Sigmoid colon (tissue), 6 donors: ENCODE measurements at regions not wholly inside any gene's neighbourhood (a gene's known extent, or its start where the extent isn't known, plus 50 kb on each side); places are given as distances from the start of the nearest gene placed in this dataset.
"Not testable (repeated sequence)": the region's sequence is repeated elsewhere in the genome, so short reads cannot be mapped to it uniquely, and the experiment has no call there.

Experiments used
- DNase-seq: peaks from one replicate; pipeline ENCODE4 v3.0.0-alpha.2; 2019
- H3K27ac ChIP-seq, 4 donors: fragments of 200-600 bp; sonication (generic); one replicate each; pipeline ENCODE4 v1.5.1; 2016 to 2019; ENCODE audit warnings: mild to moderate bottlenecking in 1 of 4
- H3K27me3 ChIP-seq, 3 donors: fragments of 200-600 bp; sonication (generic); one replicate each; pipeline ENCODE4 v1.5.1; 2019; ENCODE audit warnings: mild to moderate bottlenecking in 1 of 3
- H3K36me3 ChIP-seq, 4 donors: fragments of 200-600 bp; sonication (generic); one replicate each; pipeline ENCODE4 v1.5.1; 2016 to 2019
- H3K4me1 ChIP-seq, 4 donors: fragments of 200-600 bp; sonication (generic); one replicate each; pipeline ENCODE4 v1.5.1; 2017 to 2019
- H3K4me3 ChIP-seq, 4 donors: fragments of 200-600 bp; sonication (generic); one replicate each; pipeline ENCODE4 v1.5.1; 2017 to 2019; ENCODE audit warnings: mild to moderate bottlenecking in 2 of 4, moderate library complexity in 1 of 4
- H3K9me3 ChIP-seq, 4 donors: fragments of 200-600 bp in 3 of 4; sonication (generic) in 3 of 4; one replicate each; pipeline versions ENCODE4 v1.5.1 to v1.6.1; 2013 to 2019
- CTCF ChIP-seq, 4 experiments: fragments of 450-650 bp in 3 of 4; fragments of 200-600 bp in 1 of 4; IDR thresholded peaks; one replicate each; pipeline ENCODE4 v1.5.1; 2016 to 2019; ENCODE audit warnings: antibody characterized with exemption in 4 of 4, mild to moderate bottlenecking in 3 of 4, moderate library complexity in 2 of 4
- EP300 ChIP-seq, 4 donors: sonication (generic); formaldehyde crosslinking; IDR thresholded peaks; one replicate each; pipeline ENCODE4 v1.6.1; 2017; ENCODE audit warnings: antibody characterized with exemption in 4 of 4
- POLR2A ChIP-seq, 2 donors: fragments of 450-650 bp; IDR thresholded peaks; one replicate each; pipeline ENCODE4 v1.6.1; 2016; ENCODE audit warnings: antibody characterized with exemption in 2 of 2, mild to moderate bottlenecking in 2 of 2, moderate library complexity in 2 of 2
- POLR2AphosphoS5 ChIP-seq, 4 donors: sonication (generic); formaldehyde crosslinking; IDR thresholded peaks; one replicate each; pipeline ENCODE4 v1.6.1; 2017; ENCODE audit warnings: antibody characterized with exemption in 4 of 4
- WGBS, 2 donors: extraction: QIAGEN DNeasy Blood & Tissue Kit; methylation state at CpG; one replicate each; pipeline ENCODE4 v1.1.7; 2013; 5-methylcytosine and 5-hydroxymethylcytosine counted together
- intact Hi-C: fragments of 100-400 bp; cut with DNase I; formaldehyde crosslinking; loops from one replicate; pipeline ENCODE4 v1.15.1; 2023
- donor health status: healthy with polysubstance abuse.
- donor health status: healthy.

DNA sequence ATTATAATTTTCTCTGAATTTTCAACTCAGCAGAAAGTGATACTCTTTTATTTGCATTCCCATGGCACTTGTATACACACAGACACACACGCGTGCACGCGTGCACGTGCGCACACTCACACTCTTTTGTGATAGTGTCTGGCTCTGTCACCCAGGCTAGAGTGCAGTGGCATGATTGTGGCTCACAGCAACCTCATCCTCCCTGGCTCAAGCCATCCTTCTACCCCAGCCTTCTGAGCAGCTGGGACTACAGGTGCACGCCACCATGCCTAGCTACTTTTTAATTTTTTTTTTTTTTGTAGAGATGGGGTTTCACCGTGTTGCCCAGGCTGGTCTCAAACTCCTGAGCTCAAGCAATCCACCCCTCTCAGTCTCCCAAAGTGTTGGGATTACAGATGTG is 123.2 kb downstream of the MC4R start:
- Histone ChIP-seq H3K9me3 (no peaks in the 10 kb centered on the region), H3K4me3 (no peak overlapping the region), H3K27me3 (no peaks in the 10 kb centered on the region), H3K27ac (no peak overlapping the region), H3K36me3 (no peaks in the 10 kb centered on the region), H3K4me1 (no peaks in the 10 kb centered on the region)
- no peak for DNase-seq
- no peak for TF ChIP-seq POLR2AphosphoS5 (IDR thresholded peaks at IDR 0.05)
- TF ChIP-seq CTCF (IDR thresholded peaks at IDR 0.05) = no peak
- no peak for TF ChIP-seq EP300 (IDR thresholded peaks at IDR 0.05)
- TF ChIP-seq POLR2A (IDR thresholded peaks at IDR 0.05) = no peak
- intact Hi-C loops = no loop called here
- 92 to 94% methylated on average over 8 of the region's 8 CpGs for WGBS, 2 donors

DNA sequence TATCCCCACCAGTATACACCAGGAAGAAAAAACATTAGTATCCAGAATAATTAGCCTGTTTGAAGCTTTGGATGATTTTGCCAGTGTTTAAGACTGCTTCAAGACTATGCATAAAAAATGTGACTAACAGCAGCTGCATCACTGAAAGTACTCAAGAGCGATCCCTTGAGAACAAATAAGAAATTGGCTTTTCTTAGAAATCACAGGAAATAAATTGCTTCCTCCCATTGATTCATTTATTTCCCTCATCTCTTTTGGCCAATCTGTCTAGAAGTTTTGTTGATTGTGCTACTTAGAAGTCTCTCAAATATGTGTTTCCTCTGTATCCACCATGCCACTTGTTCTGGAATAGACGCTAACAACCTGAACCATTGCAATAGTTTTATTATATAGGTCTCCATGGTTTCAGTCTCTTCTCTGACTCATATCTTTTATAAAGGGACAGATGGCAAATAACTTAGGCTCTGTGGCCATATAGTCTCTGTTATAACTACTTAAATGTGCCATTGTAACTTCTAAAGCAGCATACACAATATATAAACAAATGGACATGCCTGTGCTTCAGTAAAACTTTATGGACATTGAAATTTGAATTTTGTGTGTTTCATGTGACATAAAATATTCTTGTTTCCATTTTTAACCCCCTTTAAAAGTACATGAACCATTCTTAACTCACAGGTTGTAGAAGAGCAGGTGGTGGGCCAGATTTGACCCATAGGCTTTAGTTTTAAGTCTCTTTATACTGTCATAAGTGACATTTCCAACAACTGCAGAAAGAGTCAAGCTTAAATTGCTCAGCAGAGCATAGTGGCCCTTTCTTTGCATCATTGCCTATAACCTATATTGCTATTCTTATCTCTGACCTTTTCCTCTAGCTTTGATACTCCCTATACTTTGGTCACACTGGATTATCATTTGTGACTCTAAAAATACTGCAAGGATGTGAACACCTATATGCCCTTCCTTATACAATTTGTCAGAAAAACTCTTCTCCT is 123.9 kb downstream of the MC4R start:
- no peak for DNase-seq
- no peak for TF ChIP-seq POLR2AphosphoS5 (IDR thresholded peaks at IDR 0.05)
- intact Hi-C loops = no loop called here
- Histone ChIP-seq H3K27me3 (no peaks in the 10 kb centered on the region), H3K36me3 (no peaks in the 10 kb centered on the region), H3K4me3 (no peak overlapping the region), H3K9me3 (no peaks in the 10 kb centered on the region), H3K4me1 (no peaks in the 10 kb centered on the region), H3K27ac (no peak overlapping the region)
- 67 to 76% methylated on average over 2 of the region's 2 CpGs for WGBS, 2 donors

DNA sequence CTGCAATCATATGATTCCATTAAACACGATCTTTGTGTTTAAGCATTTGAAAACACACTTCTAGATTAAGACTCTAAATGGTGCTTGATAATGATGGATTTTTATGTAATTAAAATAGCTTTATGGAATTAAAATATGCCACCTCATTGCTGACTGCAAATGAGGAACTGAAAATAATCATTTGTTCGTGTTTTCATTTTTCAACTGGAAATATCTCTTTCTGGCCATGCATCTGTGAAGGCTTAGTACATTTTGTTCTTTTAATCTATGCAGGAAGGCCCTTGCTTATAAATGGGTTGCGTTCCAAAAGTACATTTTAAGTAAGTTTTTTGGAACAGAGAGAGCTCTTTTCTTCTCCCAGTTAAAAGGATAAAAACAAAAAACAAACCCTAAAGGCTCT is 125.5 kb downstream of the MC4R start:
- DNase-seq = no peak

DNA sequence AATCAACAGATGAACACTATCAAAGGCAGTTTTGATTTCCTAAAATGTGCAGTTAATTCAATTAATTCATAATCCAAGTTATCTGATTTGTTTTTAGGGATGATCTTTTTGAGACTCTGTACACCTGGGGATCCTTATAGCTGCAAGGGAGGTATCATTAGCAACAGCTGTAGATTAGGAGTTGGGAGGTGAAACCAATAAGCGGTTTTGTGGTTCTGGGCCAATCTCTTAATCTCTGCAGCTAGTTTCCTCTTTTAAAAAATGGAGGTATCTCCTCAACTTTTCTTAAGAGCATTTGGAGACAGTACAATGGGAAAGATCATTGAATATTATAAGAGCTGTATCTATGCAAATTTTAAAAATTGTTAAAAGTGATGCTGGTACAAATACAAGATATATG is 126.0 kb downstream of the MC4R start:
- H3K36me3 ChIP-seq = no peaks in the 10 kb centered on the region
- DNase-seq = no peak
- H3K9me3 ChIP-seq = no peaks in the 10 kb centered on the region
- no peak overlapping the region for H3K4me3 ChIP-seq
- H3K4me1 ChIP-seq = no peaks in the 10 kb centered on the region
- 56 to 95% methylated on average over 1 of the region's 1 CpG for WGBS, 2 donors
- no peak overlapping the region for H3K27ac ChIP-seq
- no peak for TF ChIP-seq EP300 (IDR thresholded peaks at IDR 0.05)
- no peak for TF ChIP-seq POLR2AphosphoS5 (IDR thresholded peaks at IDR 0.05)
- no peak for TF ChIP-seq CTCF (IDR thresholded peaks at IDR 0.05)
- TF ChIP-seq POLR2A (IDR thresholded peaks at IDR 0.05) = no peak
- intact Hi-C loops = no loop called here
- H3K27me3 ChIP-seq = no peaks in the 10 kb centered on the region

More for the DNA sequence above, 125.5 kb downstream of the MC4R start:
- no peaks in the 10 kb centered on the region for H3K27me3 ChIP-seq
- no peak for TF ChIP-seq CTCF (IDR thresholded peaks at IDR 0.05)
- TF ChIP-seq POLR2A (IDR thresholded peaks at IDR 0.05) = no peak
- no peak for TF ChIP-seq POLR2AphosphoS5 (IDR thresholded peaks at IDR 0.05)
- TF ChIP-seq EP300 (IDR thresholded peaks at IDR 0.05) = no peak
- H3K4me3 ChIP-seq = no peak overlapping the region
- H3K36me3 ChIP-seq = no peaks in the 10 kb centered on the region
- 50 to 80% methylated on average over 3 of the region's 3 CpGs for WGBS, 2 donors
- H3K9me3 ChIP-seq = no peaks in the 10 kb centered on the region
- no peak overlapping the region for H3K27ac ChIP-seq
- intact Hi-C loops = no loop called here
- H3K4me1 ChIP-seq = no peaks in the 10 kb centered on the region

GRCh38 chr18:60245096-60245495 is 127.5 kb downstream of the MC4R start:
- WGBS, 2 donors = 91 to 94% methylated on average over 5 of the region's 5 CpGs
- no peak for DNase-seq
- no peaks in the 10 kb centered on the region for H3K9me3 ChIP-seq
- TF ChIP-seq POLR2A (IDR thresholded peaks at IDR 0.05) (no peak), EP300 (IDR thresholded peaks at IDR 0.05) (no peak), POLR2AphosphoS5 (IDR thresholded peaks at IDR 0.05) (no peak), CTCF (IDR thresholded peaks at IDR 0.05) (no peak)
- H3K4me1 ChIP-seq = no peaks in the 10 kb centered on the region
- no peak overlapping the region for H3K4me3 ChIP-seq
- H3K36me3 ChIP-seq = no peaks in the 10 kb centered on the region
- no peaks in the 10 kb centered on the region for H3K27me3 ChIP-seq
- H3K27ac ChIP-seq = no peak overlapping the region
- intact Hi-C loops = no loop called here

GRCh38 chr18:60239024-60239710 is 133.4 kb downstream of the MC4R start:
- H3K4me1 ChIP-seq, intact Hi-C loops, H3K36me3 ChIP-seq, DNase-seq, H3K4me3 ChIP-seq, H3K27ac ChIP-seq, H3K27me3 ChIP-seq, H3K9me3 ChIP-seq: not testable (repeated sequence)
- whole genome bisulfite sequencing, 2 donors = 65 to 89% methylated on average over 4 of the region's 4 CpGs
